PFSK-1 (cell line): ENCODE measurements at regions not wholly inside any gene's neighbourhood (a gene's known extent, or its start where the extent isn't known, plus 50 kb on each side); places are given as distances from the start of the nearest gene placed in this dataset.

Experiments used
- FOXP2 ChIP-seq: optimal IDR thresholded peaks from 2 replicates; pipeline ENCODE3; 2011; ENCODE audit warnings: borderline replicate concordance, control low read depth, inconsistent platforms; ENCODE audit not compliant: insufficient read depth; ENCODE audit errors: extremely low read length, extremely low read depth
- POLR2AphosphoS5 ChIP-seq: IDR thresholded peaks from 2 replicates; pipeline ENCODE4 v1.6.1; 2012; ENCODE audit warnings: low read depth, mild to moderate bottlenecking, control low read depth, low read length, moderate library complexity
- REST ChIP-seq, 2 experiments: IDR thresholded peaks; 2 replicates each; pipeline versions ENCODE4 v1.6.1 to v1.8.0; 2011 to 2012; ENCODE audit warnings: low read depth in 2 of 2, low read length in 2 of 2, control low read depth in 1 of 2, inconsistent platforms in 1 of 2, mild to moderate bottlenecking in 1 of 2, moderate library complexity in 1 of 2; ENCODE audit not compliant: insufficient read depth in 1 of 2
- SIN3A ChIP-seq: IDR thresholded peaks from 2 replicates; pipeline ENCODE4 v1.6.1; 2012; ENCODE audit warnings: mild to moderate bottlenecking, low read length, moderate library complexity, borderline replicate concordance; ENCODE audit not compliant: insufficient read depth
- TAF1 ChIP-seq: IDR thresholded peaks from 2 replicates; pipeline ENCODE4 v1.6.1; 2012; ENCODE audit warnings: low read length, control low read depth, borderline replicate concordance; ENCODE audit not compliant: insufficient read depth

GRCh38 chr19:28322945-28323344 is 890.0 kb downstream of the UQCRFS1 start:
- TF ChIP-seq SIN3A (no peak), POLR2AphosphoS5 (no peak), FOXP2 (no peak), TAF1 (no peak), REST (IDR thresholded peaks at IDR 0.05; ENCODE audit: insufficient read depth in 1 of 2, low read depth in 2 of 2, low read length in 2 of 2) (no peak)

GRCh38 chr19:28322491-28322890 is 890.5 kb downstream of the UQCRFS1 start:
- TF ChIP-seq FOXP2: no peak
- TF ChIP-seq TAF1: no peak
- TF ChIP-seq POLR2AphosphoS5: no peak
- TF ChIP-seq REST (IDR thresholded peaks at IDR 0.05; ENCODE audit: insufficient read depth in 1 of 2, low read depth in 2 of 2, low read length in 2 of 2): no peak
- TF ChIP-seq SIN3A: no peak

- TF ChIP-seq REST (IDR thresholded peaks at IDR 0.05; ENCODE audit: insufficient read depth in 1 of 2, low read depth in 2 of 2, low read length in 2 of 2) (no peak), TAF1 (no peak), POLR2AphosphoS5 (no peak), FOXP2 (no peak), SIN3A (no peak)
Measured at GRCh38 chr19:28319918-28320317, 893.0 kb downstream of the UQCRFS1 start.

GRCh38 chr19:28319227-28319626 is 893.7 kb downstream of the UQCRFS1 start:
- TF ChIP-seq SIN3A (no peak), TAF1 (no peak), FOXP2 (no peak), POLR2AphosphoS5 (no peak)

DNA sequence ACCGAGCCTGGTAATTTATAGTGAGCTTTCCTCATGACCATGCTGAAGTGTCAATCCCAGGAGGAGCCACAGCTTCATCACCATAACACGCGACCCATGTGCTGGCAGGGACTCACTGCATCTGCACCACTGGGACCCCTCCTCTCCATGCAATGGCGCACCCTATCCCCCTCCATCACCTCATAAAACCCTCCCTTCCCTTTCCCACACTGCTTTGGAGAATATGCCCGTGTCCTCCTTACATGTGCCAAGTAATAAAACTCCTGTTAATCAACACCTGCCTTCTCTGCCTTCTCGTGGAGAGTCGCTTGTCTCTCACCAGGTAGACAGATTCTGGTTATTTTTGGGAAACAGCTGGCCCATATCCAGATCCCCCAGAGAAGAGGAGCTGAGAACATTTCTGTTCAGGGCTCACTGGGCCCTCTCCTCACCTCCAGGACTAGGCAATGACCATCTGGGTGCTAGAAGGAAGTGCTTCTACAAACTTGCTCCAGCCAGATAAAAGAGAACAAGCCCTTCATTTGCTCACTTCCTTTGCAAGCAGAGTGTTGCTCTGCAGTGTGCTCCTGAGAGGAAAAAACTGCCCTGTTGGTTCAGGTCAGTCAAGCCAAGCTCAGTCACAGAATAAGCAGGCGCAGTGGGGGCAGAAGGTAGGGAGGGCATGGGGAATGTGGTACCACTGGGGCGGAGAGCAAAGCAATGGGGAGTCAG is 894.3 kb downstream of the UQCRFS1 start:
- TF ChIP-seq REST (IDR thresholded peaks at IDR 0.05; ENCODE audit: insufficient read depth in 1 of 2, low read depth in 2 of 2, low read length in 2 of 2) (no peak), SIN3A (no peak), TAF1 (no peak), FOXP2 (no peak), POLR2AphosphoS5 (no peak)
